K562 (cell line): ENCODE measurements at regions not wholly inside any gene's neighbourhood (a gene's known extent, or its start where the extent isn't known, plus 50 kb on each side); places are given as distances from the start of the nearest gene placed in this dataset.
A peak's percentile ranks its signal among the peaks of the same experiment; 100 is the strongest.

Experiments used
- ATAC-seq: fragments of 200-7000 bp; cut with Tn5 transposase; 3 replicates; pipeline ENCODE4 v1.9.1; 2020; ENCODE audit warnings: moderate library complexity
- BruUV-seq: library from RNA; stranded (reverse); fragments of 400-500 nt; replicated peaks from 2 replicates; lab custom pipeline; 2021; lab: Mats Ljungman, UMichigan
- CTCF ChIA-PET: fragments of 300-600 bp; formaldehyde crosslinking; extraction: SDS; loops from one replicate; lab custom pipeline; 2021; ENCODE audit warnings: low intra/inter-chr PET ratio; lab: Yijun Ruan, JAX
- POLR2A ChIA-PET: fragments of 300-600, 350-650 bp; sonication (Branson Sonifier 250); formaldehyde crosslinking; extraction: SDS; loops from one replicate; lab custom pipeline; 2021; ENCODE audit warnings: antibody characterized with exemption, inconsistent platforms; lab: Yijun Ruan, JAX
- DNase-seq, 4 experiments: peaks; one replicate each; pipeline versions ENCODE4 v3.0.0 to v3.0.0-alpha.2; 2011 to 2018; ENCODE audit warnings: low spot score in 3 of 4, mixed read lengths in 3 of 4; ENCODE audit errors: extremely low read depth in 1 of 4
- FAIRE-seq: peaks from 2 replicates; lab custom pipeline; 2011; peaks lifted over from hg19 to GRCh38; lab: Jason Lieb, UNC
- H2AFZ ChIP-seq: 2 replicates; pipeline ENCODE4 v1.6.0; 2011; ENCODE audit warnings: low read depth, low read length, control low read depth, inconsistent platforms
- H3K27ac ChIP-seq: fragments of 200-600 bp; 3 replicates; pipeline ENCODE4 v1.8.0; 2011; ENCODE audit warnings: low read depth, mild to moderate bottlenecking, control low read depth, inconsistent platforms, low read length, moderate library complexity, mixed read lengths; ENCODE audit errors: extremely low read depth
- H3K27me3 ChIP-seq, 2 experiments: fragments of 300-600 bp in 1 of 2; 2 replicates in 1 of 2; 3 replicates in 1 of 2; pipeline versions ENCODE4 v1.6.0 to v1.8.0; 2011; ENCODE audit warnings: inconsistent platforms in 2 of 2, low read length in 2 of 2, mild to moderate bottlenecking in 1 of 2, mixed read lengths in 1 of 2, moderate library complexity in 1 of 2; ENCODE audit not compliant: control insufficient read depth in 2 of 2, insufficient read depth in 2 of 2
- H3K36me3 ChIP-seq: fragments of 300-600 bp; 3 replicates; pipeline ENCODE4 v1.8.0; 2011; ENCODE audit warnings: mild to moderate bottlenecking, low read length, inconsistent platforms; ENCODE audit not compliant: control insufficient read depth, insufficient read depth
- H3K4me1 ChIP-seq, 2 experiments: fragments of 200-600 bp in 1 of 2; replicated peaks in 1 of 2; 2 replicates in 1 of 2; 3 replicates in 1 of 2; pipeline versions ENCODE4 v1.5.1 to v1.8.0; 2011; ENCODE audit warnings: inconsistent platforms in 2 of 2, low read length in 2 of 2, mild to moderate bottlenecking in 1 of 2, mixed read lengths in 1 of 2, moderate library complexity in 1 of 2; ENCODE audit not compliant: control insufficient read depth in 2 of 2, insufficient read depth in 2 of 2
- H3K4me2 ChIP-seq: 2 replicates; pipeline ENCODE4 v1.6.1; 2011; ENCODE audit warnings: low read length, control low read depth, inconsistent platforms, mixed read lengths; ENCODE audit not compliant: insufficient read depth
- H3K4me3 ChIP-seq: fragments of 200-600 bp; sonication (generic), shearing (Covaris generic); 2 replicates; pipeline ENCODE4 v1.5.1; 2016; ENCODE audit warnings: control low read depth, inconsistent platforms
- H3K79me2 ChIP-seq: fragments of 200-600 bp; 3 replicates; pipeline ENCODE4 v1.8.0; 2011; ENCODE audit warnings: low read length, inconsistent platforms; ENCODE audit not compliant: control insufficient read depth, insufficient read depth
- H3K9ac ChIP-seq, 2 experiments: 2 replicates each; pipeline versions ENCODE4 v1.6.0 to v1.6.1; 2011; ENCODE audit warnings: low read depth in 2 of 2, low read length in 2 of 2, control low read depth in 1 of 2, inconsistent platforms in 1 of 2, mild to moderate bottlenecking in 1 of 2, mixed read lengths in 1 of 2; ENCODE audit not compliant: insufficient read depth in 1 of 2
- H3K9me1 ChIP-seq: one replicate; pipeline ENCODE4 v1.6.0; 2011; ENCODE audit warnings: inconsistent platforms, mild to moderate bottlenecking, low read length, moderate library complexity; ENCODE audit not compliant: control insufficient read depth, insufficient read depth
- H3K9me3 ChIP-seq: replicated peaks from 2 replicates; pipeline ENCODE4 v1.5.1; 2011; ENCODE audit warnings: low read depth, low read length, inconsistent platforms; ENCODE audit not compliant: control insufficient read depth, insufficient read depth
- H4K20me1 ChIP-seq: replicated peaks from 2 replicates; pipeline ENCODE4 v1.6.1; 2011; ENCODE audit warnings: low read length, inconsistent platforms, mixed read lengths; ENCODE audit not compliant: control insufficient read depth, insufficient read depth
- HIVEP1 ChIP-seq: fragments of 250-450 bp; sonication (Bioruptor Pico); IDR thresholded peaks from 2 replicates; pipeline ENCODE4 v1.4.0; 2020; ENCODE audit warnings: mild to moderate bottlenecking
- HOXB6 ChIP-seq: fragments of 250-450 bp; sonication (Bioruptor Pico); IDR thresholded peaks from 2 replicates; pipeline ENCODE4 v1.5.1; 2022; ENCODE audit warnings: mild to moderate bottlenecking, borderline replicate concordance
- KDM4B ChIP-seq, 2 experiments: fragments of 450-650 bp in 1 of 2; sonication (generic) in 1 of 2; IDR thresholded peaks; 2 replicates each; pipeline ENCODE4 v1.6.1; 2016 to 2017; ENCODE audit warnings: borderline replicate concordance in 2 of 2, antibody characterized with exemption in 1 of 2, low read depth in 1 of 2, mild to moderate bottlenecking in 1 of 2
- MTF1 ChIP-seq: fragments of 250-450 bp; sonication (Bioruptor Pico); IDR thresholded peaks from 2 replicates; pipeline ENCODE4 v1.9.0; 2021; ENCODE audit warnings: moderate library complexity, mild to moderate bottlenecking, inconsistent platforms, borderline replicate concordance
- NCOA2 ChIP-seq, 2 experiments: fragments of 450-650 bp; IDR thresholded peaks; 2 replicates each; pipeline ENCODE4 v1.6.1; 2018; ENCODE audit warnings: mild to moderate bottlenecking in 2 of 2, moderate library complexity in 1 of 2; ENCODE audit not compliant: partially characterized antibody in 2 of 2
- RBM15 ChIP-seq: fragments of 200-400 bp; formaldehyde crosslinking; IDR thresholded peaks from 2 replicates; pipeline ENCODE4 v1.6.1; 2018; ENCODE audit warnings: mild to moderate bottlenecking, low read length, moderate library complexity; ENCODE audit not compliant: insufficient read depth
- SPI1 ChIP-seq: IDR thresholded peaks from 2 replicates; pipeline ENCODE4 v1.6.1; 2011; ENCODE audit warnings: low read depth, low read length, control low read depth, borderline replicate concordance
- ZNF174 ChIP-seq: fragments of 250-450 bp; sonication (Bioruptor Pico); IDR thresholded peaks from 2 replicates; pipeline ENCODE4 v1.4.0; 2020; ENCODE audit warnings: mild to moderate bottlenecking
- WGBS: fragments of 100-300 bp; shearing (Covaris generic); methylation state at CpG from one replicate; pipeline ENCODE4 v1.1.6; 2016; ENCODE audit warnings: low coverage, mixed read lengths; ENCODE audit not compliant: insufficient coverage; ENCODE audit errors: missing lambda C conversion rate; 5-methylcytosine and 5-hydroxymethylcytosine counted together
- in situ Hi-C: fragments of 300-500 bp; cut with MboI; formaldehyde crosslinking; loops from 4 replicates; pipeline ENCODE4 v1.15.0; 2018; ENCODE audit warnings: inconsistent platforms, mixed read lengths
- intact Hi-C: fragments of 100-400 bp; cut with micrococcal nuclease; formaldehyde crosslinking; loops from 2 replicates; pipeline ENCODE4 v1.14.2; 2022
- TF ChIP-seq, protein P1 (sequence below): fragments of 450-650 bp; formaldehyde crosslinking; IDR thresholded peaks from 2 replicates; pipeline ENCODE4 v1.4.0; 2020; ENCODE audit warnings: mild to moderate bottlenecking, mixed read lengths
- TF ChIP-seq, protein P2 (sequence below), 2 experiments: fragments of 200-800 bp in 1 of 2; sonication (Bioruptor generic) in 1 of 2; sonication (generic) in 1 of 2; formaldehyde crosslinking in 1 of 2; IDR thresholded peaks in 1 of 2; conservative IDR thresholded peaks in 1 of 2; 2 replicates each; pipeline versions ENCODE4 v1.5.0 to v1.6.1; 2016 to 2020; ENCODE audit warnings: missing compliant biosample characterization in 1 of 2, missing genetic modification characterization in 1 of 2, missing genetic modification reagents in 1 of 2

DNA sequence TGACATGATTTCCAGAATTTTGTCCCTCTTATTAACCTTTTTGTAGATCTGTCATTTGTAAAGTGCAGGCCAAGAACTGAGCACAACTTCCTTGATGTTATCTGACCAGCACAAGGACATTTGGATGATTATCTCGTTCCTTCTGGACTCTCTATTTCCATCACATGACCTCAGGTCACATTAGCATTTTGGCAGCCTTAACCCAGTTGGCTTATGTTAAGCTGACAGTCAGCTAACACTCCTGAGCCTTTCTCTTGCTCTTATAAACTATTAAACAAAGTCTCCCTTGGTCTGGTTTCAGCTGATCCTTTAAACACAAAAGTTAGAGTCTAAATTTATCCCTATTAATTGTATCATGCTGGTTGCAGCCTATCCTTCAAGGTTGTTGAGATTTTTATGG, 167.2 kb upstream of the RBBP8 start:
- 0% methylated on average over 1 of the region's 1 CpG for WGBS
- ChIA-PET POLR2A (interaction anchor here (0.6 kb wide), 1 partner anchor 1075 kb away, joined by 4 read pairs; no protein-coding TSS in a partner anchor), CTCF (no interaction called here)
- no peak overlapping the region for H2AFZ ChIP-seq
- H3K9me3 ChIP-seq: no peaks in the 10 kb centered on the region
- H3K4me1 ChIP-seq: no peaks in the 10 kb centered on the region
- no peak overlapping the region for H3K9ac ChIP-seq
- H3K36me3 ChIP-seq: no peaks in the 10 kb centered on the region
- no peak for ATAC-seq
- H4K20me1 ChIP-seq: no peaks in the 10 kb centered on the region
- no peak overlapping the region for H3K4me2 ChIP-seq
- in situ Hi-C loops: no loop called here
- BruUV-seq: no TSS peak
- no peaks in the 10 kb centered on the region for H3K79me2 ChIP-seq
- no peak overlapping the region for H3K27ac ChIP-seq
- DNase-seq: no peak
- H3K4me3 ChIP-seq: no peak overlapping the region
- FAIRE-seq: no peak
- no peak for TF ChIP-seq HOXB6 (CRISPR knock-in tag)
- TF ChIP-seq, protein P1, sequence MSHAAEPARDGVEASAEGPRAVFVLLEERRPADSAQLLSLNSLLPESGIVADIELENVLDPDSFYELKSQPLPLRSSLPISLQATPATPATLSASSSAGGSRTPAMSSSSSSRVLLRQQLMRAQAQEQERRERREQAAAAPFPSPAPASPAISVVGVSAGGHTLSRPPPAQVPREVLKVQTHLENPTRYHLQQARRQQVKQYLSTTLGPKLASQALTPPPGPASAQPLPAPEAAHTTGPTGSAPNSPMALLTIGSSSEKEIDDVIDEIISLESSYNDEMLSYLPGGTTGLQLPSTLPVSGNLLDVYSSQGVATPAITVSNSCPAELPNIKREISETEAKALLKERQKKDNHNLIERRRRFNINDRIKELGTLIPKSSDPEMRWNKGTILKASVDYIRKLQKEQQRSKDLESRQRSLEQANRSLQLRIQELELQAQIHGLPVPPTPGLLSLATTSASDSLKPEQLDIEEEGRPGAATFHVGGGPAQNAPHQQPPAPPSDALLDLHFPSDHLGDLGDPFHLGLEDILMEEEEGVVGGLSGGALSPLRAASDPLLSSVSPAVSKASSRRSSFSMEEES (CRISPR knock-in tag): peak; percentile 60
- H3K27me3 ChIP-seq: no peaks in the 10 kb centered on the region
- no peaks in the 10 kb centered on the region for H3K9me1 ChIP-seq
- intact Hi-C loops: no loop called here

DNA sequence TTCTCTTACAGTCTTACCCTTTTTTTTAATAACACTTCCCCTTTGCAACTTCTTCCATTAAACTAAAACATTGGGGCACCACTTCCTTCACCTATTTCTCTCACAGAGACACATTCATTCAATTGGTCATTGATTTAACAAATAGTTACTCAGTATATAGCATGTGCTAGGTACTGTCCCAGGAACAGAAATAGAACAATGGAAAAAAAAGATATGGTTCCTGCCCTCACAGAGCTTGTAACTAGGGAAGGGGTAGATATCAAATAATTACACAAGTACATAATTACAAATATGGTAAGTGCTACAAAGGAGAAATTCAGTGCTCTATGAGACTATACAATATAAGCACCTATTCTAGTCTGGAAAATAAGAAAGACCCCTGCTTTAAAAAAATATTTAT, 165.5 kb upstream of the RBBP8 start:
- H3K4me2 ChIP-seq: no peak overlapping the region
- H3K9me1 ChIP-seq: no peaks in the 10 kb centered on the region
- intact Hi-C loops (no loop called here), in situ Hi-C loops (no loop called here)
- ChIA-PET POLR2A (no interaction called here), CTCF (no interaction called here)
- H3K36me3 ChIP-seq: no peaks in the 10 kb centered on the region
- H3K9me3 ChIP-seq: no peaks in the 10 kb centered on the region
- H3K9ac ChIP-seq: no peak overlapping the region
- no peak overlapping the region for H3K27ac ChIP-seq
- no peak for DNase-seq
- no peak for FAIRE-seq
- H3K4me3 ChIP-seq: no peak overlapping the region
- H4K20me1 ChIP-seq: no peaks in the 10 kb centered on the region
- H3K4me1 ChIP-seq: no peaks in the 10 kb centered on the region
- TF ChIP-seq ZNF174 (CRISPR knock-in tag) (no peak), MTF1 (CRISPR knock-in tag) (no peak), SPI1 (no peak), HIVEP1 (no peak), NCOA2 (IDR thresholded peaks at IDR 0.05; ENCODE audit: partially characterized antibody in 2 of 2) (no peak), KDM4B (IDR thresholded peaks at IDR 0.05; ENCODE audit: borderline replicate concordance in 2 of 2, low read depth in 1 of 2) (no peak), RBM15 (no peak)
- TF ChIP-seq, protein P2, sequence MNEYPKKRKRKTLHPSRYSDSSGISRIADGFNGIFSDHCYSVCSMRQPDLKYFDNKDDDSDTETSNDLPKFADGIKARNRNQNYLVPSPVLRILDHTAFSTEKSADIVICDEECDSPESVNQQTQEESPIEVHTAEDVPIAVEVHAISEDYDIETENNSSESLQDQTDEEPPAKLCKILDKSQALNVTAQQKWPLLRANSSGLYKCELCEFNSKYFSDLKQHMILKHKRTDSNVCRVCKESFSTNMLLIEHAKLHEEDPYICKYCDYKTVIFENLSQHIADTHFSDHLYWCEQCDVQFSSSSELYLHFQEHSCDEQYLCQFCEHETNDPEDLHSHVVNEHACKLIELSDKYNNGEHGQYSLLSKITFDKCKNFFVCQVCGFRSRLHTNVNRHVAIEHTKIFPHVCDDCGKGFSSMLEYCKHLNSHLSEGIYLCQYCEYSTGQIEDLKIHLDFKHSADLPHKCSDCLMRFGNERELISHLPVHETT (CRISPR knock-in tag; conservative IDR thresholded peaks at IDR 0.05 in 1 of 2, IDR thresholded peaks at IDR 0.05 in 1 of 2): no peak
- TF ChIP-seq, all 486 proteins: peak for 0
- no peaks in the 10 kb centered on the region for H3K27me3 ChIP-seq
- no peak overlapping the region for H2AFZ ChIP-seq
- H3K79me2 ChIP-seq: no peaks in the 10 kb centered on the region
- no peak for ATAC-seq
- no TSS peak for BruUV-seq
